GM19452 (cell line): ENCODE measurements at regions not wholly inside any gene's neighbourhood (a gene's known extent, or its start where the extent isn't known, plus 50 kb on each side); places are given as distances from the start of the nearest gene placed in this dataset.
"Not testable (repeated sequence)": the region's sequence is repeated elsewhere in the genome, so short reads cannot be mapped to it uniquely, and the experiment has no call there.

ENCODE experiments used
- ATAC-seq: cut with Tn5 transposase; IDR thresholded peaks from one replicate; pipeline ENCODE4 v1.9.1; 2021; ENCODE audit not compliant: unreplicated experiment

GRCh38 chr12:13570005-13570694 lies 373.6 kb downstream of the EMP1 start:
- ATAC-seq, result no peak

- ATAC-seq, result no peak
These were observed 369.8 kb downstream of the EMP1 start for GRCh38 chr12:13566292-13566691.

- ATAC-seq, result no peak
These were observed 367.8 kb downstream of the EMP1 start for GRCh38 chr12:13564266-13564810.

GRCh38 chr12:13563743-13564125 lies 367.2 kb downstream of the EMP1 start:
- no peak for ATAC-seq

- ATAC-seq, result no peak
These were observed 366.6 kb downstream of the EMP1 start for GRCh38 chr12:13562915-13563742.

GRCh38 chr12:13561923-13562322 lies 365.4 kb downstream of the EMP1 start:
- ATAC-seq, result no peak

- ATAC-seq, result no peak
These were observed 362.9 kb downstream of the EMP1 start for GRCh38 chr12:13559318-13559978.

- ATAC-seq, result no peak
These were observed 356.3 kb downstream of the EMP1 start for GRCh38 chr12:13552830-13553229.

- no peak for ATAC-seq
These were observed 350.8 kb downstream of the EMP1 start for GRCh38 chr12:13547283-13547682.

- ATAC-seq, result no peak
These were observed 349.7 kb downstream of the EMP1 start for GRCh38 chr12:13546231-13546630.

GRCh38 chr12:13539051-13539450 lies 342.5 kb downstream of the EMP1 start:
- ATAC-seq, result no peak

- no peak for ATAC-seq
These were observed 341.6 kb downstream of the EMP1 start for GRCh38 chr12:13538136-13538535.

GRCh38 chr12:13537623-13538022 lies 341.1 kb downstream of the EMP1 start:
- ATAC-seq, result no peak

- ATAC-seq, result peak; percentile 90
These were observed 339.8 kb downstream of the EMP1 start for GRCh38 chr12:13536219-13536910.

GRCh38 chr12:13534645-13535398 lies 338.3 kb downstream of the EMP1 start:
- no peak for ATAC-seq

- no peak for ATAC-seq
These were observed 337.7 kb downstream of the EMP1 start for GRCh38 chr12:13534242-13534641.

GRCh38 chr12:13530966-13531365 lies 334.4 kb downstream of the EMP1 start:
- ATAC-seq, result no peak

- ATAC-seq, result not testable (repeated sequence)
These were observed 329.8 kb downstream of the EMP1 start for GRCh38 chr12:13526185-13526921.

- no peak for ATAC-seq
These were observed 327.2 kb downstream of the EMP1 start for GRCh38 chr12:13523536-13524307.
